Heart left ventricle (tissue), 16 donors: ENCODE measurements at regions not wholly inside any gene's neighbourhood (a gene's known extent, or its start where the extent isn't known, plus 50 kb on each side); places are given as distances from the start of the nearest gene placed in this dataset.
A peak's percentile ranks its signal among the peaks of the same experiment; 100 is the strongest.
"Not testable (repeated sequence)": the region's sequence is repeated elsewhere in the genome, so short reads cannot be mapped to it uniquely, and the experiment has no call there.

ENCODE experiments used
- ATAC-seq, 4 donors: fragments of 200-7000 bp; cut with Tn5 transposase; one replicate each; pipeline ENCODE4 v1.9.1; 2020 to 2022; ENCODE audit warnings: moderate library complexity in 4 of 4, mild to moderate bottlenecking in 3 of 4, moderate number of reproducible peaks in 1 of 4
- DNase-seq, 5 donors: peaks; one replicate each; pipeline ENCODE4 v3.0.0-alpha.2; 2020
- H3K27ac ChIP-seq, 12 donors: fragments of 200-600 bp; sonication (generic) in 4 of 12; one replicate each; pipeline versions ENCODE4 v1.5.0 to v1.8.0; 2016 to 2022; ENCODE audit warnings: mild to moderate bottlenecking in 2 of 12
- H3K27me3 ChIP-seq, 9 donors: fragments of 200-600 bp; sonication (generic) in 2 of 9; one replicate each; pipeline versions ENCODE4 v1.5.1 to v1.8.0; 2016 to 2022; ENCODE audit warnings: mild to moderate bottlenecking in 3 of 9
- H3K36me3 ChIP-seq, 9 donors: fragments of 200-600 bp; sonication (generic) in 2 of 9; one replicate each; pipeline versions ENCODE4 v1.5.0 to v1.8.0; 2018 to 2022; ENCODE audit warnings: mild to moderate bottlenecking in 2 of 9
- H3K4me1 ChIP-seq, 12 donors: fragments of 200-600 bp; sonication (generic) in 4 of 12; one replicate each; pipeline versions ENCODE4 v1.5.0 to v1.8.0; 2016 to 2022; ENCODE audit warnings: mild to moderate bottlenecking in 3 of 12
- H3K4me3 ChIP-seq, 12 donors: fragments of 200-600 bp; sonication (generic) in 4 of 12; one replicate each; pipeline versions ENCODE4 v1.5.0 to v1.8.0; 2017 to 2022; ENCODE audit warnings: mild to moderate bottlenecking in 9 of 12, moderate library complexity in 4 of 12
- H3K9me3 ChIP-seq, 12 donors: fragments of 200-600 bp; sonication (generic) in 4 of 12; one replicate each; pipeline versions ENCODE4 v1.5.0 to v1.8.0; 2016 to 2022; ENCODE audit warnings: mild to moderate bottlenecking in 1 of 12
- POLR2A ChIP-seq, 2 donors: fragments of 450-650 bp; IDR thresholded peaks; one replicate each; pipeline ENCODE4 v1.6.1; 2017; ENCODE audit warnings: antibody characterized with exemption in 2 of 2, mild to moderate bottlenecking in 2 of 2, moderate library complexity in 2 of 2
- WGBS, 4 donors: extraction: QIAGEN DNeasy Blood & Tissue Kit in 2 of 4; methylation state at CpG; one replicate each; pipeline versions ENCODE4 v1.1.5 to v1.1.7; 2013 to 2018; 5-methylcytosine and 5-hydroxymethylcytosine counted together
- intact Hi-C, 10 donors: fragments of 100-400 bp; cut with DNase I; formaldehyde crosslinking; loops; one replicate each; pipeline versions ENCODE4 v1.11.1 to v1.14.2; 2022
- TF ChIP-seq, protein P1 (sequence below), 12 donors: fragments of 200-600 bp; sonication (generic) in 4 of 12; IDR thresholded peaks; one replicate each; pipeline versions ENCODE4 v1.5.0 to v1.8.0; 2018 to 2022; ENCODE audit warnings: antibody characterized with exemption in 12 of 12, mild to moderate bottlenecking in 5 of 12
- donor health status: ischemic (EF 13 %, LVEDD 7.1; RV severe dilation, severe dysfunction).
- donor health status: healthy with polysubstance abuse.
- donor health status: DM: no; HTN: yes; CAD: no.
- donor health status: DM: no; HTN: no; CAD: no.
- donor health status: ischemic (EF 25% LVEDD 6.9; RV normal size, moderate dysfunction).
- donor health status: ischemic (EF 25% LVEDD 5.7; RV mildly dilated, moderate dysfunction).
- donor health status: healthy.
- donor health status: DM: yes; HTN: yes; CAD: no.
- donor health status: ischemic (EF 35%, LVEDD 5.7; RV mildly dilated, moderate dysfunction).
- donor health status: nonischemic (EF 11% LVEDD 7.7; RV severe dilation, severe dysfunction).
- donor health status: DM: yes; HTN: yes; CAD: no.
- donor health status: PGD.
- donor health status: ischemic (EF 29% LVEDD 5.4; RV normal size, mild dysfunction).
- donor health status: nonischemic (EF 23%, LVEDD 6.1; RV moderate dilation, normal function).

DNA sequence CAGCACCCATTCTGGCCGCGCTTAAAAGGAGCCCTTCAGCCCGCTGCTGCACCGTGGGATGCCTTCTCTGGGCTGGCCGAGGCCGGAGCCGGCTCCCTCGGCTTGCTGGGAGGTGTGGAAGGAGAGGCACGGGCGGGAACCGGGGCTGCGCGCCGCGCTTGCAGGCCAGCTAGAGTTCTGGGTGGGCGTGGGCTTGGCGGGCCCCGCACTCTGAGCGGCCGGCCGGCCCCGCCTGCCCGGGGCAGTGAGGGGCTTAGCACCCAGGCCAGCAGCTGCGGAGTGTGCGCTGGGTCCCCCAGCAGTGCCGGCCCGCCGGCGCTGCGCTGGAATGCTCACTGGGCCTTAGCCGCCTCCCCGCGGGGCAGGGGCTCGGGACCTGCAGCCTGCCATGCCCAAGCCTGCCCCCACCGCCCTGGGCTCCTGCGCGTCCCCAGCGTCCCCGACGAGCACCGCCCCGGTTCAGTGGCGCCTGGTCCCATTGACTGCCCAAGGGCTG lies 111.3 kb downstream of the PCDH18 start:
- H3K9me3 ChIP-seq: no peaks in the 10 kb centered on the region
- no peak for ATAC-seq
- H3K27ac ChIP-seq: no peak overlapping the region
- no peaks in the 10 kb centered on the region for H3K27me3 ChIP-seq
- peak in 1 of 5 donors; percentile 68 for DNase-seq
- no peaks in the 10 kb centered on the region for H3K36me3 ChIP-seq
- no peak overlapping the region for H3K4me3 ChIP-seq
- WGBS, 4 donors: 94 to 100% (median 95%) methylated on average over 3 to 43 of the region's 43 CpGs
- TF ChIP-seq, protein P1, sequence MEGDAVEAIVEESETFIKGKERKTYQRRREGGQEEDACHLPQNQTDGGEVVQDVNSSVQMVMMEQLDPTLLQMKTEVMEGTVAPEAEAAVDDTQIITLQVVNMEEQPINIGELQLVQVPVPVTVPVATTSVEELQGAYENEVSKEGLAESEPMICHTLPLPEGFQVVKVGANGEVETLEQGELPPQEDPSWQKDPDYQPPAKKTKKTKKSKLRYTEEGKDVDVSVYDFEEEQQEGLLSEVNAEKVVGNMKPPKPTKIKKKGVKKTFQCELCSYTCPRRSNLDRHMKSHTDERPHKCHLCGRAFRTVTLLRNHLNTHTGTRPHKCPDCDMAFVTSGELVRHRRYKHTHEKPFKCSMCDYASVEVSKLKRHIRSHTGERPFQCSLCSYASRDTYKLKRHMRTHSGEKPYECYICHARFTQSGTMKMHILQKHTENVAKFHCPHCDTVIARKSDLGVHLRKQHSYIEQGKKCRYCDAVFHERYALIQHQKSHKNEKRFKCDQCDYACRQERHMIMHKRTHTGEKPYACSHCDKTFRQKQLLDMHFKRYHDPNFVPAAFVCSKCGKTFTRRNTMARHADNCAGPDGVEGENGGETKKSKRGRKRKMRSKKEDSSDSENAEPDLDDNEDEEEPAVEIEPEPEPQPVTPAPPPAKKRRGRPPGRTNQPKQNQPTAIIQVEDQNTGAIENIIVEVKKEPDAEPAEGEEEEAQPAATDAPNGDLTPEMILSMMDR (IDR thresholded peaks at IDR 0.05): no peak
- TF ChIP-seq POLR2A (IDR thresholded peaks at IDR 0.05): no peak
- intact Hi-C loops: no loop called here
- H3K4me1 ChIP-seq: no peaks in the 10 kb centered on the region

DNA sequence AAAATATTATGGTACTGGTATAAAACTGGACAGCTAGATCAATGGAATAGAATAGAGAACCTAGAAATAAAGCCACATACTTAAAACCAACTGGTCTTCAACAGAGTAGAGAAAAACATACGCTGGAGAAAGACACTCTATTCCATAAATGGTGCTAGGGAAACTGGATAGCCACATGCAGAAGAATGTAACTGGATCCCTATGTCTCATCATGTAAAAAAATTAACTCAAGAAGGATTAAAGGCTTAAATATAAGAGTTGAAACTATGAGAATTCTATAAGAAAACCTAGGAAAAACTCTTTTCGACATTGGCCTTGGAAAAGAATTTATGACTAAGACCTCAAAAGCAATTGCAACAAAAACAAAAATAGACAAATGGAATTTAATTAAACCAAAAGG lies 114.6 kb downstream of the PCDH18 start:
- no peak for TF ChIP-seq POLR2A (IDR thresholded peaks at IDR 0.05)
- TF ChIP-seq, protein P1 (IDR thresholded peaks at IDR 0.05): no peak
- no peak overlapping the region for H3K4me3 ChIP-seq
- WGBS, 4 donors: 89 to 91% (median 89%) methylated on average over 2 of the region's 2 CpGs
- H3K4me1 ChIP-seq: no peaks in the 10 kb centered on the region
- DNase-seq: no peak
- H3K9me3 ChIP-seq: no peaks in the 10 kb centered on the region
- H3K27ac ChIP-seq: no peak overlapping the region
- no peaks in the 10 kb centered on the region for H3K27me3 ChIP-seq
- H3K36me3 ChIP-seq: no peaks in the 10 kb centered on the region
- intact Hi-C loops: no loop called here
- no peak for ATAC-seq

DNA sequence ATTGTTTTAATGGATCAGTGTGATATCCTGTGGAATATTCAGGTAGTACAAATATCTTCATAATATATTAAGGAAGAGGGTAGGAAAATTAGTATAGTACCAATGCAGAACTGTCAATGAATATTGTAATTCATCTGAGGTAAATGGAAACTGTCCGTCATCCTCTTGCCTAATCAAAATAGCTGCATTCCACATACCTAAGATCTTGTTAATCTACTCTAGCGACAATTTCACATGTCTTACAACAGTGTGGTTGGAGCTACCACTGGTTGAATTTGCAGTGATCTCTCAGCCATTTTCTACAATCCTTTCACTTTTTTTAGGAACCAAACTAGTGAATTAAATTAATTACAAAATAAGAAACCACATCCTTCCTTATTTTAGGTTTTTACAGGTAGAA lies 117.5 kb downstream of the PCDH18 start:
- intact Hi-C loops: no loop called here
- TF ChIP-seq, protein P1 (IDR thresholded peaks at IDR 0.05): no peak
- no peak for TF ChIP-seq POLR2A (IDR thresholded peaks at IDR 0.05)
- 90 to 96% (median 93%) methylated on average over 2 of the region's 2 CpGs for WGBS, 4 donors
- ATAC-seq (no peak), DNase-seq (no peak)
- Histone ChIP-seq H3K36me3 (no peaks in the 10 kb centered on the region), H3K27me3 (no peaks in the 10 kb centered on the region), H3K27ac (no peak overlapping the region), H3K4me3 (no peak overlapping the region), H3K9me3 (no peaks in the 10 kb centered on the region), H3K4me1 (no peaks in the 10 kb centered on the region)

DNA sequence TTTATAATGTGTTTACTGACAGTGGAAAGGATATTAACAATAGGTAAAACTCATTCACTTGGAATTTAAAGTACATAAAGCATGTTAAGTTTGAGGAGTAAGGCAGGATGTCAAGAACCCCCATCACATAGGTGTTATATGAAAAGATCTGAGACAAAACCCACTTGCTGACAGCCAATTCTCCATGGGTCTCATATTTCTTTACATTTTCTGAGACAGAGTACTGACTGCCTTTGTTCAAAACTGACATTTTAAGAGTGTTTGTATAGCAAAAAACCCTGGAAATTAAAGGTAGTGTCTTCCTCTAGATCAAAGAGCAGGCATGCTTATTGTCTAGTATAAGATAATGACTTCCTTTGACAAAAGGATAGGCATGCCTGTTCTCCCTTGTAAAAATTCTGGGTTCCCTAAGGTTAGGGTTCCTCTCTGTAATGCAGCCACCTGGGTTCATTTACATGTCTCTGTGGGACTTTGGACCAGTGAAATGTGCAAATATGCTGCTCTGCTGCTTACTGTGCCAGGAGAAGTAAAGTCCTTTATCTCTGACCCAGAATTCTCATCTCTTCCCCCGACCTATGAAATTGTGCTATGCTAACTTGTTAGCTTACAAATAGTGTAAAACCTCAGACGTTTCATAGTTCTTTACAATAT lies 123.6 kb downstream of the PCDH18 start:
- Histone ChIP-seq H3K4me3 (no peak overlapping the region), H3K4me1 (no peaks in the 10 kb centered on the region), H3K27ac (no peak overlapping the region), H3K27me3 (no peaks in the 10 kb centered on the region), H3K9me3 (no peaks in the 10 kb centered on the region), H3K36me3 (no peaks in the 10 kb centered on the region)
- intact Hi-C loops: no loop called here
- WGBS, 4 donors: 67 to 81% (median 74%) methylated on average over 2 of the region's 2 CpGs
- DNase-seq (no peak), ATAC-seq (no peak)
- no peak for TF ChIP-seq POLR2A (IDR thresholded peaks at IDR 0.05)
- TF ChIP-seq, protein P1 (IDR thresholded peaks at IDR 0.05): no peak

DNA sequence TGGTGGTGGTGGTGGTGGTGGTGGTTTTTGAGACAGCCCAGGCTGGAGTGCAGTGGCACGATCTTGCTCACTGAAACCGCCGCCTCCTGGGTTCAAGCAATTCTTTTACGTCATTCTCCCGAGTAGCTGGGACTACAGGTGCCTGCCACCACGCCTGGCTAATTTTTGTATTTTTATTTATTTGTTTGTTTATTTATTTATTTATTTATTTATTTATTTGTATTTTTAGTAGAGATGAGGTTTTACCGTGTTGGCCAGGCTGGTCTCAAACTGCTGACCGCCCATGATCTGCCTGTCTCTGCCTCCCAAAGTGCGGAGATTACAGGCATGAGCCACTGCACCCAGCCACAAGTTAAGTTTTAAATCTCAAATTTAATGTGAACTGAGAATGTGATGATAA lies 126.5 kb downstream of the PCDH18 start:
- 93 to 96% (median 95%) methylated on average over 9 of the region's 9 CpGs for WGBS, 4 donors
- ATAC-seq, H3K27me3 ChIP-seq, H3K36me3 ChIP-seq, DNase-seq, H3K4me1 ChIP-seq, H3K9me3 ChIP-seq, H3K27ac ChIP-seq, intact Hi-C loops, H3K4me3 ChIP-seq: not testable (repeated sequence)
